ENCODE measurements at regions not wholly inside any gene's neighbourhood (a gene's known extent, or its start where the extent isn't known, plus 50 kb on each side); places are given as distances from the start of the nearest gene placed in this dataset.

DNA sequence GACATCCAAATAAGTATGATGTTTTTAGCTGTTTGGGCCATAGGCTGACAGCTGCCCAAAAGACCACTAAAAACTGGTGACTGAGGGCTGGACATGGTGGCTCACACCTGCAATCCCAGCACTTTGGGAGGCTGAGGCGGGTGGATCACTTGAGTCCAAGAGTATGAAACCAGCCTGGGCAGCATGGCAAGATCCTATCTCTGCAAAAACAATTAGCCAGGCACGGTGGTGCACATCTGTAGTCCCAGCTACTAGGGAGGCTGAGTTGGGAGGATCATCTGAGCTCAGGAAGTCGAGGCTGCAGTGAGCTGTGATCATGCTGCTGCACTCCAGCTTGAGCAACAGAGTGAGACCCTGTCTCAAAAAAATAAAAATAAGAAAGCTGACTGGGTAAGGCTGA lies 511.5 kb upstream of the RAB6C start:
- ChIA-PET CTCF (no interaction called here), POLR2A (no interaction called here)
- Mint-ChIP-seq H3K27ac (no peak overlapping the region), H3K4me1 (no peaks in the 10 kb centered on the region), H3K36me3 (no peaks in the 10 kb centered on the region), H3K27me3 (ENCODE audit: low read depth) (no peaks in the 10 kb centered on the region), H3K4me3 (no peak overlapping the region), H3K9me3 (peaks cover 15% of the 10 kb centered on the region)
- ATAC-seq (no peak), DNase-seq (ENCODE audit: low spot score) (no peak)
- TF ChIP-seq EMX1 (CRISPR knock-in tag; IDR thresholded peaks at IDR 0.05) (no peak), NR3C1 (CRISPR knock-in tag; conservative IDR thresholded peaks at IDR 0.05; ENCODE audit: low read depth) (no peak), ZNF219 (CRISPR knock-in tag; IDR thresholded peaks at IDR 0.05; ENCODE audit: borderline replicate concordance) (no peak), ATF3 (CRISPR knock-in tag; conservative IDR thresholded peaks at IDR 0.05) (no peak), MAX (CRISPR knock-in tag; IDR thresholded peaks at IDR 0.05) (no peak)
- TF ChIP-seq, protein P1, sequence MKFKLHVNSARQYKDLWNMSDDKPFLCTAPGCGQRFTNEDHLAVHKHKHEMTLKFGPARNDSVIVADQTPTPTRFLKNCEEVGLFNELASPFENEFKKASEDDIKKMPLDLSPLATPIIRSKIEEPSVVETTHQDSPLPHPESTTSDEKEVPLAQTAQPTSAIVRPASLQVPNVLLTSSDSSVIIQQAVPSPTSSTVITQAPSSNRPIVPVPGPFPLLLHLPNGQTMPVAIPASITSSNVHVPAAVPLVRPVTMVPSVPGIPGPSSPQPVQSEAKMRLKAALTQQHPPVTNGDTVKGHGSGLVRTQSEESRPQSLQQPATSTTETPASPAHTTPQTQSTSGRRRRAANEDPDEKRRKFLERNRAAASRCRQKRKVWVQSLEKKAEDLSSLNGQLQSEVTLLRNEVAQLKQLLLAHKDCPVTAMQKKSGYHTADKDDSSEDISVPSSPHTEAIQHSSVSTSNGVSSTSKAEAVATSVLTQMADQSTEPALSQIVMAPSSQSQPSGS (CRISPR knock-in tag; IDR thresholded peaks at IDR 0.05; ENCODE audit: borderline replicate concordance, low read depth) = no peak
- TF ChIP-seq, protein P2, sequence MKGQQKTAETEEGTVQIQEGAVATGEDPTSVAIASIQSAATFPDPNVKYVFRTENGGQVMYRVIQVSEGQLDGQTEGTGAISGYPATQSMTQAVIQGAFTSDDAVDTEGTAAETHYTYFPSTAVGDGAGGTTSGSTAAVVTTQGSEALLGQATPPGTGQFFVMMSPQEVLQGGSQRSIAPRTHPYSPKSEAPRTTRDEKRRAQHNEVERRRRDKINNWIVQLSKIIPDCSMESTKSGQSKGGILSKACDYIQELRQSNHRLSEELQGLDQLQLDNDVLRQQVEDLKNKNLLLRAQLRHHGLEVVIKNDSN (CRISPR knock-in tag; IDR thresholded peaks at IDR 0.05) = no peak
- TF ChIP-seq, protein P3, sequence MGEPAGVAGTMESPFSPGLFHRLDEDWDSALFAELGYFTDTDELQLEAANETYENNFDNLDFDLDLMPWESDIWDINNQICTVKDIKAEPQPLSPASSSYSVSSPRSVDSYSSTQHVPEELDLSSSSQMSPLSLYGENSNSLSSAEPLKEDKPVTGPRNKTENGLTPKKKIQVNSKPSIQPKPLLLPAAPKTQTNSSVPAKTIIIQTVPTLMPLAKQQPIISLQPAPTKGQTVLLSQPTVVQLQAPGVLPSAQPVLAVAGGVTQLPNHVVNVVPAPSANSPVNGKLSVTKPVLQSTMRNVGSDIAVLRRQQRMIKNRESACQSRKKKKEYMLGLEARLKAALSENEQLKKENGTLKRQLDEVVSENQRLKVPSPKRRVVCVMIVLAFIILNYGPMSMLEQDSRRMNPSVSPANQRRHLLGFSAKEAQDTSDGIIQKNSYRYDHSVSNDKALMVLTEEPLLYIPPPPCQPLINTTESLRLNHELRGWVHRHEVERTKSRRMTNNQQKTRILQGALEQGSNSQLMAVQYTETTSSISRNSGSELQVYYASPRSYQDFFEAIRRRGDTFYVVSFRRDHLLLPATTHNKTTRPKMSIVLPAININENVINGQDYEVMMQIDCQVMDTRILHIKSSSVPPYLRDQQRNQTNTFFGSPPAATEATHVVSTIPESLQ (CRISPR knock-in tag; IDR thresholded peaks at IDR 0.05) = no peak

DNA sequence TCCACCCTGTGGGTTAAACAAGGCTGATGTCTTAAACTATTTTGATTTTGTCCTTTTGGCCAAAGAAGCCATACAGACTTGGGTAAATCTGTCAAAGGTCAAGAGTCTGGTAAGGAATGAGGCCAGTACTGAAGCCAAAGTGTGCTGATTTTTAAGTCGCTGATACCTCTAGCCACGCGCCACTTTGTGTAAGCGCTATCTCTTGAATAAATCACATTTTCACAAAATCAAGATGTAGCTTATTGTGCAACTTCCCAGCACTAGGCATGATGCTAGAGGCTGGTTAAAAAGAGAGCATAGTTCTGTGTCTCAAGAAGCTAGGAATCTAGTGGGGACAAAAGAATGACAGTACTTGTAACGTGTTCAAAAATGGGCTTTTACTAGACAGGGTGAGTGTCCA lies 510.6 kb upstream of the RAB6C start:
- DNase-seq (ENCODE audit: low spot score) (no peak), ATAC-seq (no peak)
- H3K27ac Mint-ChIP-seq = no peak overlapping the region
- TF ChIP-seq ZBTB21 (CRISPR knock-in tag; IDR thresholded peaks at IDR 0.05; ENCODE audit: borderline replicate concordance) (no peak), KAT7 (CRISPR knock-in tag; IDR thresholded peaks at IDR 0.05; ENCODE audit: borderline replicate concordance) (no peak)
- CTCF ChIA-PET = no interaction called here
- peaks cover 15% of the 10 kb centered on the region for H3K9me3 Mint-ChIP-seq
- POLR2A ChIA-PET = no interaction called here
- no peaks in the 10 kb centered on the region for H3K36me3 Mint-ChIP-seq
- H3K4me3 Mint-ChIP-seq = no peak overlapping the region
- no peaks in the 10 kb centered on the region for H3K4me1 Mint-ChIP-seq
- H3K27me3 Mint-ChIP-seq (ENCODE audit: low read depth) = no peaks in the 10 kb centered on the region

GRCh38 chr2:129469389-129469788 lies 510.1 kb upstream of the RAB6C start:
- ChIA-PET POLR2A (no interaction called here), CTCF (no interaction called here)
- TF ChIP-seq ZNF219 (CRISPR knock-in tag; IDR thresholded peaks at IDR 0.05; ENCODE audit: borderline replicate concordance) (no peak), TEAD4 (CRISPR knock-in tag; IDR thresholded peaks at IDR 0.05) (no peak), ATF1 (CRISPR knock-in tag; IDR thresholded peaks at IDR 0.05) (no peak), OVOL2 (CRISPR knock-in tag; IDR thresholded peaks at IDR 0.05; ENCODE audit: borderline replicate concordance) (no peak), ZNF138 (CRISPR knock-in tag; conservative IDR thresholded peaks at IDR 0.05) (no peak), ESRRA (CRISPR knock-in tag; IDR thresholded peaks at IDR 0.05; ENCODE audit: borderline replicate concordance) (no peak), NFYB (CRISPR knock-in tag; conservative IDR thresholded peaks at IDR 0.05; ENCODE audit: low read depth) (no peak)
- TF ChIP-seq, protein P4, sequence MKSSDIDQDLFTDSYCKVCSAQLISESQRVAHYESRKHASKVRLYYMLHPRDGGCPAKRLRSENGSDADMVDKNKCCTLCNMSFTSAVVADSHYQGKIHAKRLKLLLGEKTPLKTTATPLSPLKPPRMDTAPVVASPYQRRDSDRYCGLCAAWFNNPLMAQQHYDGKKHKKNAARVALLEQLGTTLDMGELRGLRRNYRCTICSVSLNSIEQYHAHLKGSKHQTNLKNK (CRISPR knock-in tag; IDR thresholded peaks at IDR 0.05) = no peak
- TF ChIP-seq, protein P5, sequence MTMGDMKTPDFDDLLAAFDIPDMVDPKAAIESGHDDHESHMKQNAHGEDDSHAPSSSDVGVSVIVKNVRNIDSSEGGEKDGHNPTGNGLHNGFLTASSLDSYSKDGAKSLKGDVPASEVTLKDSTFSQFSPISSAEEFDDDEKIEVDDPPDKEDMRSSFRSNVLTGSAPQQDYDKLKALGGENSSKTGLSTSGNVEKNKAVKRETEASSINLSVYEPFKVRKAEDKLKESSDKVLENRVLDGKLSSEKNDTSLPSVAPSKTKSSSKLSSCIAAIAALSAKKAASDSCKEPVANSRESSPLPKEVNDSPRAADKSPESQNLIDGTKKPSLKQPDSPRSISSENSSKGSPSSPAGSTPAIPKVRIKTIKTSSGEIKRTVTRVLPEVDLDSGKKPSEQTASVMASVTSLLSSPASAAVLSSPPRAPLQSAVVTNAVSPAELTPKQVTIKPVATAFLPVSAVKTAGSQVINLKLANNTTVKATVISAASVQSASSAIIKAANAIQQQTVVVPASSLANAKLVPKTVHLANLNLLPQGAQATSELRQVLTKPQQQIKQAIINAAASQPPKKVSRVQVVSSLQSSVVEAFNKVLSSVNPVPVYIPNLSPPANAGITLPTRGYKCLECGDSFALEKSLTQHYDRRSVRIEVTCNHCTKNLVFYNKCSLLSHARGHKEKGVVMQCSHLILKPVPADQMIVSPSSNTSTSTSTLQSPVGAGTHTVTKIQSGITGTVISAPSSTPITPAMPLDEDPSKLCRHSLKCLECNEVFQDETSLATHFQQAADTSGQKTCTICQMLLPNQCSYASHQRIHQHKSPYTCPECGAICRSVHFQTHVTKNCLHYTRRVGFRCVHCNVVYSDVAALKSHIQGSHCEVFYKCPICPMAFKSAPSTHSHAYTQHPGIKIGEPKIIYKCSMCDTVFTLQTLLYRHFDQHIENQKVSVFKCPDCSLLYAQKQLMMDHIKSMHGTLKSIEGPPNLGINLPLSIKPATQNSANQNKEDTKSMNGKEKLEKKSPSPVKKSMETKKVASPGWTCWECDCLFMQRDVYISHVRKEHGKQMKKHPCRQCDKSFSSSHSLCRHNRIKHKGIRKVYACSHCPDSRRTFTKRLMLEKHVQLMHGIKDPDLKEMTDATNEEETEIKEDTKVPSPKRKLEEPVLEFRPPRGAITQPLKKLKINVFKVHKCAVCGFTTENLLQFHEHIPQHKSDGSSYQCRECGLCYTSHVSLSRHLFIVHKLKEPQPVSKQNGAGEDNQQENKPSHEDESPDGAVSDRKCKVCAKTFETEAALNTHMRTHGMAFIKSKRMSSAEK (CRISPR knock-in tag; IDR thresholded peaks at IDR 0.05; ENCODE audit: borderline replicate concordance) = no peak
- no peaks in the 10 kb centered on the region for H3K36me3 Mint-ChIP-seq
- no peaks in the 10 kb centered on the region for H3K4me1 Mint-ChIP-seq
- H3K27me3 Mint-ChIP-seq (ENCODE audit: low read depth) = no peaks in the 10 kb centered on the region
- DNase-seq (ENCODE audit: low spot score) = no peak
- no peak for ATAC-seq
- no peak overlapping the region for H3K4me3 Mint-ChIP-seq
- peaks cover 14% of the 10 kb centered on the region for H3K9me3 Mint-ChIP-seq
- H3K27ac Mint-ChIP-seq = no peak overlapping the region
